NOMO-1 treated with dmso at 0.1 percent for 144 hours (cell line): ENCODE measurements at regions not wholly inside any gene's neighbourhood (a gene's known extent, or its start where the extent isn't known, plus 50 kb on each side); places are given as distances from the start of the nearest gene placed in this dataset.
A peak's percentile ranks its signal among the peaks of the same experiment; 100 is the strongest.
"Not testable (repeated sequence)": the region's sequence is repeated elsewhere in the genome, so short reads cannot be mapped to it uniquely, and the experiment has no call there.

Experiments
- DNase-seq: peaks from one replicate; lab custom pipeline; 2025; ENCODE audit not compliant: unreplicated experiment; lab: John Stamatoyannopoulos, UW

- DNase-seq: no peak
Measured at GRCh38 chr4:40681600-40681999, 51.9 kb upstream of the RBM47 start.

GRCh38 chr4:40682290-40683101 is 52.8 kb upstream of the RBM47 start:
- peak; percentile 58 for DNase-seq

GRCh38 chr4:40683536-40684145 is 54.0 kb upstream of the RBM47 start:
- peak; percentile 78 for DNase-seq

GRCh38 chr4:40684404-40684803 is 54.7 kb upstream of the RBM47 start:
- no peak for DNase-seq

GRCh38 chr4:40685300-40685699 is 55.6 kb upstream of the RBM47 start:
- DNase-seq: no peak

- DNase-seq: no peak
Measured at GRCh38 chr4:40686081-40686913, 56.6 kb upstream of the RBM47 start.

- no peak for DNase-seq
Measured at GRCh38 chr4:40687676-40688389, 58.2 kb upstream of the RBM47 start.

GRCh38 chr4:40688446-40689095 is 58.9 kb upstream of the RBM47 start:
- no peak for DNase-seq

- no peak for DNase-seq
Measured at GRCh38 chr4:40693946-40694345, 55.8 kb upstream of the NSUN7 start.

GRCh38 chr4:40697476-40697875 is 52.3 kb upstream of the NSUN7 start:
- not testable (repeated sequence) for DNase-seq

- no peak for DNase-seq
Measured at GRCh38 chr4:40698733-40699132, 51.0 kb upstream of the NSUN7 start.

- no peak for DNase-seq
Measured at GRCh38 chr4:40699648-40700047, 50.1 kb upstream of the NSUN7 start.
